GM18870 (cell line): ENCODE measurements at regions not wholly inside any gene's neighbourhood (a gene's known extent, or its start where the extent isn't known, plus 50 kb on each side); places are given as distances from the start of the nearest gene placed in this dataset.
"Not testable (repeated sequence)": the region's sequence is repeated elsewhere in the genome, so short reads cannot be mapped to it uniquely, and the experiment has no call there.

Experiments
- ATAC-seq: cut with Tn5 transposase; IDR thresholded peaks from one replicate; pipeline ENCODE4 v1.9.1; 2021; ENCODE audit warnings: moderate library complexity; ENCODE audit not compliant: unreplicated experiment

GRCh38 chr17:73911726-73912372, 267.6 kb upstream of the SDK2 start:
- no peak for ATAC-seq

- ATAC-seq, result no peak
Measured at GRCh38 chr17:73912373-73912746, 268.1 kb upstream of the SDK2 start.

- no peak for ATAC-seq
Measured at GRCh38 chr17:73914536-73915274, 270.5 kb upstream of the SDK2 start.

- not testable (repeated sequence) for ATAC-seq
Measured at GRCh38 chr17:73919033-73919432, 274.8 kb upstream of the SDK2 start.

- ATAC-seq, result no peak
Measured at GRCh38 chr17:73921306-73921705, 277.1 kb upstream of the SDK2 start.

GRCh38 chr17:73924114-73924908, 279.2 kb upstream of the RPL38 start:
- no peak for ATAC-seq

- no peak for ATAC-seq
Measured at GRCh38 chr17:73924909-73925186, 278.6 kb upstream of the RPL38 start.

GRCh38 chr17:73929860-73930430, 273.5 kb upstream of the RPL38 start:
- no peak for ATAC-seq

GRCh38 chr17:73932216-73932749, 271.2 kb upstream of the RPL38 start:
- no peak for ATAC-seq

GRCh38 chr17:73933164-73933766, 270.2 kb upstream of the RPL38 start:
- no peak for ATAC-seq

- ATAC-seq, result no peak
Measured at GRCh38 chr17:73933871-73934270, 269.6 kb upstream of the RPL38 start.

GRCh38 chr17:73934696-73935095, 268.8 kb upstream of the RPL38 start:
- ATAC-seq, result no peak

GRCh38 chr17:73936908-73937627, 266.4 kb upstream of the RPL38 start:
- ATAC-seq, result no peak

- ATAC-seq, result no peak
Measured at GRCh38 chr17:73938706-73939105, 264.8 kb upstream of the RPL38 start.

GRCh38 chr17:73939806-73940205, 263.7 kb upstream of the RPL38 start:
- ATAC-seq, result no peak

- ATAC-seq, result no peak
Measured at GRCh38 chr17:73940511-73940910, 263.0 kb upstream of the RPL38 start.

- no peak for ATAC-seq
Measured at GRCh38 chr17:73941919-73942530, 261.5 kb upstream of the RPL38 start.

GRCh38 chr17:73942703-73943415, 260.6 kb upstream of the RPL38 start:
- ATAC-seq, result no peak

GRCh38 chr17:73943416-73944110, 259.9 kb upstream of the RPL38 start:
- no peak for ATAC-seq
